NB4 (cell line): ENCODE measurements at regions not wholly inside any gene's neighbourhood (a gene's known extent, or its start where the extent isn't known, plus 50 kb on each side); places are given as distances from the start of the nearest gene placed in this dataset.

Source experiments
- DNase-seq: peaks from one replicate; pipeline ENCODE4 v3.0.0; 2010; ENCODE audit warnings: low read depth
- H3K4me3 ChIP-seq: one replicate; pipeline ENCODE4 v1.5.1; 2011; ENCODE audit warnings: mild to moderate bottlenecking, low read depth, low read length, moderate library complexity
- CTCF ChIP-seq: IDR thresholded peaks from one replicate; pipeline ENCODE4 v1.5.1; 2012; ENCODE audit warnings: low read depth, low read length
- MAX ChIP-seq: IDR thresholded peaks from 2 replicates; pipeline ENCODE4 v1.6.1; 2011; ENCODE audit warnings: low read depth, low read length
- MYC ChIP-seq: IDR thresholded peaks from 2 replicates; pipeline ENCODE4 v1.6.1; 2011; ENCODE audit warnings: low read depth, low read length
- POLR2A ChIP-seq: IDR thresholded peaks from 2 replicates; pipeline ENCODE4 v1.6.1; 2011; ENCODE audit warnings: mild to moderate bottlenecking; ENCODE audit not compliant: insufficient read length; ENCODE audit errors: extremely low read depth

- TF ChIP-seq POLR2A (no peak), CTCF (no peak), MAX (no peak), MYC (no peak)
- DNase-seq: no peak
- H3K4me3 ChIP-seq: no peak overlapping the region
Observed at GRCh38 chr4:1508161-1509160, 102.2 kb upstream of the NKX1-1 start.

GRCh38 chr4:1506956-1507721 lies 100.9 kb upstream of the NKX1-1 start:
- no peak for DNase-seq

GRCh38 chr4:1505511-1506460 lies 99.5 kb upstream of the NKX1-1 start:
- TF ChIP-seq MAX (no peak), POLR2A (no peak), MYC (no peak), CTCF (no peak)
- no peak for DNase-seq
- H3K4me3 ChIP-seq: no peak overlapping the region

More at GRCh38 chr4:1506956-1507721, 100.9 kb upstream of the NKX1-1 start:
- no peak for TF ChIP-seq POLR2A
- TF ChIP-seq CTCF: no peak
- no peak for TF ChIP-seq MYC
- no peak for TF ChIP-seq MAX
- no peak overlapping the region for H3K4me3 ChIP-seq

- no peak for DNase-seq
- TF ChIP-seq MAX (no peak), POLR2A (no peak), CTCF (no peak), MYC (no peak)
- H3K4me3 ChIP-seq: no peak overlapping the region
Observed at GRCh38 chr4:1504595-1505500, 98.6 kb upstream of the NKX1-1 start.
